GM13977 (cell line): ENCODE measurements at regions not wholly inside any gene's neighbourhood (a gene's known extent, or its start where the extent isn't known, plus 50 kb on each side); places are given as distances from the start of the nearest gene placed in this dataset.

Experiments
- DNase-seq: peaks from one replicate; pipeline ENCODE4 v3.0.0; 2012; ENCODE audit warnings: low spot score
- in situ Hi-C: fragments of 300-500 bp; cut with MboI; formaldehyde crosslinking; loops from one replicate; pipeline ENCODE4 v1.12.0; 2022; ENCODE audit warnings: low sequenced_read_pairs, low pct_unique_long_range_greater_than_20kb, mixed read lengths, inconsistent platforms; ENCODE audit not compliant: unreplicated experiment
- TF ChIP-seq, protein P1 (sequence below): IDR thresholded peaks from 2 replicates; pipeline ENCODE4 v1.5.1; 2012; ENCODE audit warnings: mild to moderate bottlenecking, control low read depth; ENCODE audit not compliant: insufficient read depth; ENCODE audit errors: extremely low read depth, missing control alignments

DNA sequence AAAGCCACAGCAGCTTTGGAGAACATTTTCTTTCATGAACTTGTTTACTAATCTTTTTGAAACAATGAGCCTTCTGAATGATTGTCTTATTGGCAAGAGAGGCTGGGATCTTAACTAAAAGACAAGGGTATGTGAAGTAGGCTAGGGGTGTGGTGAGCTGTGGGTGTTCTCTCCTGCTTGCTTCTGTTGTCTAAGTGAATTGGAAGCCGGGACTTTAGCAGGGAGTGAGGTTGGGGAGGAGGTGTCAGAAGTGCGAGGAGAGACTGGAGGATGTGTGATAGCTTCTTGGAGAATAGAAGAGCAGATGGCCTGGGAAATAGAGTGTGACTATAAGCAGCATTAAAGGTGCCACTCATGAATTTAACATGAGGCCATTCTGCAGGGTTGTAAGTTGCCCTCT lies 562.8 kb downstream of the UTRN start:
- DNase-seq, result no peak
- TF ChIP-seq, protein P1, sequence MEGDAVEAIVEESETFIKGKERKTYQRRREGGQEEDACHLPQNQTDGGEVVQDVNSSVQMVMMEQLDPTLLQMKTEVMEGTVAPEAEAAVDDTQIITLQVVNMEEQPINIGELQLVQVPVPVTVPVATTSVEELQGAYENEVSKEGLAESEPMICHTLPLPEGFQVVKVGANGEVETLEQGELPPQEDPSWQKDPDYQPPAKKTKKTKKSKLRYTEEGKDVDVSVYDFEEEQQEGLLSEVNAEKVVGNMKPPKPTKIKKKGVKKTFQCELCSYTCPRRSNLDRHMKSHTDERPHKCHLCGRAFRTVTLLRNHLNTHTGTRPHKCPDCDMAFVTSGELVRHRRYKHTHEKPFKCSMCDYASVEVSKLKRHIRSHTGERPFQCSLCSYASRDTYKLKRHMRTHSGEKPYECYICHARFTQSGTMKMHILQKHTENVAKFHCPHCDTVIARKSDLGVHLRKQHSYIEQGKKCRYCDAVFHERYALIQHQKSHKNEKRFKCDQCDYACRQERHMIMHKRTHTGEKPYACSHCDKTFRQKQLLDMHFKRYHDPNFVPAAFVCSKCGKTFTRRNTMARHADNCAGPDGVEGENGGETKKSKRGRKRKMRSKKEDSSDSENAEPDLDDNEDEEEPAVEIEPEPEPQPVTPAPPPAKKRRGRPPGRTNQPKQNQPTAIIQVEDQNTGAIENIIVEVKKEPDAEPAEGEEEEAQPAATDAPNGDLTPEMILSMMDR, result no peak
- in situ Hi-C loops, result no loop called here

DNA sequence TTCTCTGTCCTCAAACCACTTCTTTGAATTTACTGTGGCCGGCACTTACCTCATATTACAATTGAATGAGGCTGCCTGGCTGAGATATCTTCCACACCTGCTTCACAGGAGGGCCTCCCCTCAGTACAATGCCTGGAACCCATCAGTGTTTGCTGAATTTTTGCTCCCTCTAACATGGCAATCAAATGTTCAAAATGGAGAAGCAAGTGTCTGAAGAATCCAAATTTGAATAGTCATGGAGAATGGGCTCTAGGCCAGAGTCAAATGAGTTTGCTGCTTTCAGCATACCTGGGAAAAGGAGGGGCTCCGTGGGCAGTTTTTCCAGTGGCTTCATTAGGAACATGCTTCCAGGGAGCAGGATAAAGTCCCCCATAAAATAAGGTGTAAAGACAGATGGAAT lies 564.8 kb downstream of the UTRN start:
- no peak for DNase-seq
- in situ Hi-C loops, result no loop called here
- TF ChIP-seq, protein P1, result no peak

DNA sequence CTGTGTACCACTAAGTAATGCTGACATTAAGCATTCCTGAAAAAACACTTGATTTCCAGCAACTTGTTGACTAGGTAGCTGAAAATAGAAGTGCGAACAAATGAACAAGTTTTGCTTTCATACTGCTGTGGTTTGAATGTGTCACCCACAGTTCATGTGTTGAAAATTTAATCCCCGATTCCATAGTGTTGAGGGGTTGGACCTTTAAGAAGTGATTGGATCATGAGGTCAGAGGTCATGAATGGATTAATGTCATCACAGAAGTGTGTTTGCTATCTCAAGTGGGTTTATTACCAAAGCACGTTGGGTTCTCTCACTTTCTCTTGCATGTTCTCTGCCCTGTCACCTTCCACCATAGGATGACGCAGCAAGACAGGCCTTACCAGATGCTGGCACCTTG lies 568.5 kb downstream of the UTRN start:
- no peak for DNase-seq
- in situ Hi-C loops, result no loop called here
- TF ChIP-seq, protein P1, result no peak

DNA sequence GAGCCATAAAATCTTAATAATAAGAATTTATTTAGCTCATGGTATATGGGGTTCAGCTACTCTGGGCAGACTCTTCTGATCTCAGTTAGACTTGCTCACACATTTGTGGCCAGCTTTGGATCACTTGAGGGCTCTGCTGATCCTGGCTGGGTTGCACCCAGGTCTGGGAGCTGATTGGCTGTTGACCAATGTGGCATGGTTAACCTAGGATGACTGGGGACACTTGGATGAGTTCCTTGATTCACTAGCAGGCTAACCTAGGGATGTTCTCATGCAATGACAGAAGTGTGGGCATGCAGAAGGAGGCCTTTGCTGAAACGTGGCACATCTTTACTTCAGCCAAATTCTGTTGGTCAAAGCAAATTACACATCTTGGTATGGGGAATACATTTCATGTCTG lies 569.5 kb downstream of the UTRN start:
- no peak for DNase-seq
- in situ Hi-C loops, result no loop called here
- TF ChIP-seq, protein P1, result no peak

DNA sequence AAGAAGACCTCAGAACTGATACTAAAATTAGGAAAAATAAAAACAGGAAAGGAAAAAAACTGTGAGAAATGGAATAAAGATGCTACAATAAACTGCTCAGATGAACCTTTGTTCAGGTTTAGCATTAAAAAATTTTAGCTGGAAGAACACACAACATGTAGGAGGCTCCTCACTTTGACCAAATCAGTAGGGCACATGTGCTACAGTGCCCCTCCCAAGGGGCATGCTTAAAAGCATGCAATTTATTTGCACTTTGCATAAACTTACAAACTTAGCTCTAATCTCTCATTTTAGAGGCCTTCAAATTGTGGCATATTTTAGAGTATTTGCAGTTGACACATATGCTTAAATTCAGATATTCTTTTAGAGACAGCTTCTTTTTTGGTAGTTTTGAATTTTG lies 570.2 kb downstream of the UTRN start:
- no peak for DNase-seq
- in situ Hi-C loops, result no loop called here
- TF ChIP-seq, protein P1, result no peak

DNA sequence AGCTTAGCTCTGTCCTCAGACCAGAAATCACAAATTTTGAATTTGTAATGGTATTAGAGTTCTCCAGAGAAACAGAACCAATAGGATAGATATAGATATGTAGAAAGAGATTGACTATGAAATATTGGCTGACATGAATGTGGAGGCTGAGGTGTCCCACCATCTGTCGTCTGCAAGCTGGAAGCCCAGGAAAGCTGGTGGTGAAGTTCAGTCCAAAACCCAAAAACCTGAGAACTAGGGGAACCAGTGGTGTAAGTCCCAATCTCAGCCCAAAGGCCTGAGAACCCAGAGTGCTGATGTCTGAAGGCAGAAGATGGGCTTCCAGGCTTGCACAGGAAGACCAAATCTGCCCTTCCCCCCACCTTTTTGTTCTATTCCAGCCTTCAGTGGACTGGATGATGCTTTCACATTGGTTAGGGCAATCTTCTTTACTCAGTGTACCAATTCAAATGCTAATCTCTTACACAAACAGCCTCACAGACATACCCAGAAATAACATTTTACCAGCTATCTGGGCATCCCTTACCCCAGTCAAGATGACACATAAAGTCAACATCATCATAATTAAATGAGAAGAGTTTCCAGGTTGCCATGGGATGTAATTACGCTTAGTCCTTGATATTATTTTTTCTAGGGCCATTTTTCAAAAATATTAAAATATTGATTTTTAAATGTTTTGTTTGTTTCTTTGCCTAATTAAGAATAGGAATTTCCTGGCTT lies 570.8 kb downstream of the UTRN start:
- no peak for DNase-seq
- TF ChIP-seq, protein P1, result no peak
- in situ Hi-C loops, result no loop called here
